ENCODE measurements at regions not wholly inside any gene's neighbourhood (a gene's known extent, or its start where the extent isn't known, plus 50 kb on each side); places are given as distances from the start of the nearest gene placed in this dataset.

DNA sequence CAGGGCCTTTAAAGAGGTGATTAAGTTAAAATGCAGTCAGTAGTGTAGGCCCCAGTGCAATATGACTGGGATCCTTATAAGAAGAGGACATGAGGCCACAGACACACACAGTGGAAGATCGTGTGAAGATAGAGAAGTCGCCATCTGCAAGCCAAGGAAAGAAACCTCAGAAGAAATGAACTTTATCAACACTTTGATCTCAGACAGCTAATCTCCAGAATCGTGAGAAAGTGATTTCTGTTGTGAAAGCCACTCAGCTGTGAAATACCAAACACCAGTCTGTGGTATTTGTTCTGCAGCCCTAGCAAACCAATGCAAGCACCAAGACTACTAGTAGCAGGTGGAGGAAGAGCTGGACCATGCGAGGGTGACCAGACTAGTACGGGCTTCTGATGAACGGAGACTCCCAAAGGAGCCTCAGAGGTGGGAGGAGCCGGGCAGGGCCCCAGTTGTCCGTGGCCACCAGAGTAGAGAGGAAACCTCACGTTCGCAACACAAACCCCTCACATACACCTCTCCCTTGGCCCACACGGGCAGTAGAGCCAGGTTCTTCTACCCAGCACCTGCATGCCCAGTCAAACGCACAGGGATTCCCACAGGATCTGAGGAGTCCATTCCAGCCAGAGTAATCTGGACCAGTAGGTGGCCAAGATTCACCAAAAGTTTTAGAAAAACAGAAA, 243.0 kb downstream of the TTC8 start:
- TF ChIP-seq, protein P1, sequence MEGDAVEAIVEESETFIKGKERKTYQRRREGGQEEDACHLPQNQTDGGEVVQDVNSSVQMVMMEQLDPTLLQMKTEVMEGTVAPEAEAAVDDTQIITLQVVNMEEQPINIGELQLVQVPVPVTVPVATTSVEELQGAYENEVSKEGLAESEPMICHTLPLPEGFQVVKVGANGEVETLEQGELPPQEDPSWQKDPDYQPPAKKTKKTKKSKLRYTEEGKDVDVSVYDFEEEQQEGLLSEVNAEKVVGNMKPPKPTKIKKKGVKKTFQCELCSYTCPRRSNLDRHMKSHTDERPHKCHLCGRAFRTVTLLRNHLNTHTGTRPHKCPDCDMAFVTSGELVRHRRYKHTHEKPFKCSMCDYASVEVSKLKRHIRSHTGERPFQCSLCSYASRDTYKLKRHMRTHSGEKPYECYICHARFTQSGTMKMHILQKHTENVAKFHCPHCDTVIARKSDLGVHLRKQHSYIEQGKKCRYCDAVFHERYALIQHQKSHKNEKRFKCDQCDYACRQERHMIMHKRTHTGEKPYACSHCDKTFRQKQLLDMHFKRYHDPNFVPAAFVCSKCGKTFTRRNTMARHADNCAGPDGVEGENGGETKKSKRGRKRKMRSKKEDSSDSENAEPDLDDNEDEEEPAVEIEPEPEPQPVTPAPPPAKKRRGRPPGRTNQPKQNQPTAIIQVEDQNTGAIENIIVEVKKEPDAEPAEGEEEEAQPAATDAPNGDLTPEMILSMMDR (IDR thresholded peaks at IDR 0.05) = no peak
- TF ChIP-seq EZH2 (IDR thresholded peaks at IDR 0.05) = no peak

All from neural progenitor cell (in vitro differentiated cells).